AML-193 (cell line): ENCODE measurements at regions not wholly inside any gene's neighbourhood (a gene's known extent, or its start where the extent isn't known, plus 50 kb on each side); places are given as distances from the start of the nearest gene placed in this dataset.
"Not testable (repeated sequence)": the region's sequence is repeated elsewhere in the genome, so short reads cannot be mapped to it uniquely, and the experiment has no call there.

ENCODE experiments used
- DNase-seq, 2 experiments: peaks; one replicate each; lab custom pipeline; 2025; lab: John Stamatoyannopoulos, UW

DNA sequence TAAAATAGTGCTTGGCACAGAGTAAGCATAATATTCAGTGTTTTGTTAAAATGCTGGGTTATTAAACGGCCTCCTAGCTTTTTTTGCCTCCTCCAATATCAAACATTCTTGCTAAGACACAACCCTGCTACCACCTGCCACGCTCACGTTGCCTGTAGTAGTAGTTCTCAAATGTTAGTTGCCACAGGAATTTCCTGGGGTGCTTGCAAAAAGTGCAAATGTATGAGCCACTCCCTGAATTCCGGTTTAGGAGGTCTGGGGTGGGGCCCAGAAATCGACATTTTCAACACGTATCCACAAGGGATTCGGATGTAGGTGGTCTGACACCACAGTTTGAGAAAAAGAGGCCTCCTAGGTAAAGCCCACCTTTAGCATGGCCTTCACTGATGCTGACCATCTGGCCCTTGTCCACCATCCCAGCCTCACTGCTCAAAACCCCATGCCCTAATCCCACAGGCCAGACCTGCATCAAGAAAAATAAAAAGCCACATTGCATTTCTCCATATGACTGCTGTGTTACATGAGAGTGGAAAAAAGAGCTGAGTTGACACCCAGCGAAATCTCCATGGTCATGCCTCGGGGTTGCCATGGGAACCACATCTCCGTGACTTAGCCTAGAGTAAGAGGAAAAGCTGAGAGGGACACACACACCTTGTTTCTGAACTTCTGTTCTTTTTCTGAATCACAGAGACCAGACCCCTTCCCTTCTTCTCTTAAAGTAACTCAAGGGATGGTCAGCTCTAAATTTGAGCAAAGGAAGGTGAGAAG, 116.4 kb upstream of the HES1 start:
- DNase-seq = no peak

DNA sequence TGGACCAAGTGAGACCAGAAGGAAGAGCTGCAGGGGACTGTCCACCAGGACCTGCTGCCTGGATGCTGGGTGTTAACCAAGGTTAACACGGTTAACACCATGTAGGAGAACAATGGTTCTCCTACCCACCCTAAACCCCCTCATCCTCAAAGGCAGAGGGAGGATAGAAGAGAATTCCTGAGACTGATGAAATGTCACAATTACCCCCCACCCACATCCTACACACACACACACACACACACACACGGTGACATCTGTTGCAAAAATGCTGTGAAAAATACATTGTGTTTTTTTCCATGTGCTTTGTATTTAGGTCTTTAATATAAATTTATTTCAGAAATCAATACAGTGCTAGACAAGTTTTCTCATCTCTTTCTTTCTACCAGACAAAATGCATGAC, 113.9 kb upstream of the HES1 start:
- no peak for DNase-seq

DNA sequence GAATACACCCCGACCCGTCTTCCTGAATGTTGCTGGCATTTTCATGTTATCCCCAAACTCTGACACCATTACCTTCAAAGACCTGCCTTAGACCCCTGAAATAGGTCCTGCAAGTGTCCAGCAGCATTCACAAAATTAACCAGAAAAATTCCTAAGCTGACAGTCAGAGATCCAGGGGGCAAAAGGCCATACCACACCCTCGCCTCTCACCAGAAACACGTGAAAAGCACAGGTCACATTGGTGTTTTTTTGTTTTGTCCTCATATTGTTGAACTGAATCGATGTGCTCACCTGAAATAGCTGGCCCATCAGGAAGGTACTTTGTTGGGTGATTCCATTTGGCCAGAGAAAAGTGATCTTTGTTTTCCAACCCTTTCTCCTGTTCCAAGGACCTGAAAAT, 113.1 kb upstream of the HES1 start:
- no peak for DNase-seq

DNA sequence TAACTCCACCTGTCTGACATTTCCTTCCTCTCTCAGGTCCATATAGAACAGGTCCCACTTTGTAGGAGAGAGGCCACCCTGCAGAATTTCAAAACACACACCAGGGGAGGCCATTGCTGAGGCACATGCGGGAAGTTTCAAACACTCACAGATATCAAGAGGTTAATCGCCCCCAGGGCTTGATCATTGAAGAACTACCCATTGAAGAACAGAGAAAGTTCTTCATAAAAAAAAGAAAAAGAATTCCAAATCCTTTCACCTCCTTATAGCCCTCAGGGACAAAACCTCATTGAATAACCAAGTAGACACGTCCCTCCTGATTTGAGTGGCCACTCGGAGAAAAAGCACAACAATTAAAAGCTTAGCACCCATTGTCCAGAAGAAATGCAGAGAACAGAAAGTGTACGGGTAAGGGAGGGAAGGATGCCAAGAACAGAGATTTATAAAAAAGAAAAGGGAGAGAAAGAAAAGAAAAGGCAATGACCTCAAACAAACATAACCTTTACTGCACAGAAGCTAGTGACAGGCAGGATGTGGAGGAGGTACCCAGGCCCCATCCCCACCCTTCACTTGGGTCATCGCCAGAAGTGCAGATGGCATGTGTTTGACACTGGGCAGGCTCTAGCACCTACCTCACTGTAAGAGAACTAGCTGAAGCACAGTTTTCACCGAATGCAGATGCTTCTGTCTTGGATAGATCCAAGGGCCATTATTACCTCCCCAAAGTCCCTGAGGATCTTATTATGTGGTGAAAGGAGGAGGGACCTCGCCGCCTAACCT, 112.3 kb upstream of the HES1 start:
- no peak for DNase-seq

DNA sequence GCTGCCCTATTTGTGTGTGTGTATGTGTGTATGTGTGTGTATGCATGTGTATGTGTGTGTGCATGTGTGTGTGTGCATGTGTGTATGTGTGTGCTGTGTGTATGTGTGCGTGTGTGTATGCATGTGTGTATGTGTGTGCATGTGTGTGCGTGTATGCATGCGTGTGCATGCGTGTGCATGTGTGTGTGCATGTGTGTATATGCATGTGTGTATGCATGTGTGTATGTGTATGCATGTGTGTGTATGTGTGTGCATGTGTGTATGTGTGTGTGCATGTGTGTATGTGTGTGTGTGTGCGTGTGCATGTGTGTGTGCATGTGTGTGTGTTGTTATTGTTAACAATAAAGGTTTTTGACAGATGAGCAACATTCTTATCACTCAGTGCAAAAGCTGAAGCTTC, 110.8 kb upstream of the HES1 start:
- DNase-seq = no peak

DNA sequence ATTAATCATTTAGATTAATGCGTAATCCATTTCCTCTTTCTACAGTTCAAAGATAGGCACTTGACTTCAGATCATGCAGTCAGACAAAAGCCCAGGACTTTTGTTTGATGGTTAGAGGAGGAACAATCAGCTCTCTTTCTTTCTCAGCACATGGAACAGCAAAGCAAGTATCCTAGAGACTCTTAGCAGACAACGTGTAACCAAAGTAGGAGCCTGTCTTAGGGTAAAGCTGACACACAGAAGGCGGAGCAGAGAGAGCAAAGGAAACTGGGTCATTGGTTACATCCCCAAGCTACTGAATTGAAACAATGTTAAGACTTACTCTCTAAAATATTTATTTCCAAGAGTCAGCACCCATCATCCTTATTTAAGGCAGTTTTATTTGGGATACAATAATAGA, 110.0 kb upstream of the HES1 start:
- DNase-seq = no peak

DNA sequence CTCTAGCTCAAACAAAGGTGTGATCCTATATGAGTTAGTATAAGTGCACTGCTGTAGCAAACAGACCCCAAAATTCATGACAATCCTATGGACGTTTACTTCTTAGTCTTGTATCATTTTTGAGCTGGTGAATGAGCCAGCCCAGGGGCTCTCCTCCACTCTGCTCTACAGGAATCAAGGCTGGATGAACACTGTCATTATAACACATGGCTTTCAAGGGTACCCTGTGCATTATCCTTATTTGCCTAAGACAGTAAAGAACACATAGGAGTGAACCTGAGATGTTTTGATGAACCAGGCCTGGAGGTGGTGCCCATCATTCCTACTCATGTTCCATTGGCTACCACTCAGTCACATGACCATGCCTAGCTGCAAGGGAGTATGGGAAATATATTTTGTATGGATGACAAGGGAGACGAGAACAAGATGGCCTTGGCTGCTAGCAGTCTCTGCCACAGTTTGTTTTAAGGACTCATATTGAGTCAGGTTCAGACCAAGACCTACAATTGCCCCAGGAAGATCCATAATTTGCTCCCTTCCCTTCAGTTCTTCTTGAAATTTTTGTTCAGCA, 107.4 kb upstream of the HES1 start:
- no peak for DNase-seq

DNA sequence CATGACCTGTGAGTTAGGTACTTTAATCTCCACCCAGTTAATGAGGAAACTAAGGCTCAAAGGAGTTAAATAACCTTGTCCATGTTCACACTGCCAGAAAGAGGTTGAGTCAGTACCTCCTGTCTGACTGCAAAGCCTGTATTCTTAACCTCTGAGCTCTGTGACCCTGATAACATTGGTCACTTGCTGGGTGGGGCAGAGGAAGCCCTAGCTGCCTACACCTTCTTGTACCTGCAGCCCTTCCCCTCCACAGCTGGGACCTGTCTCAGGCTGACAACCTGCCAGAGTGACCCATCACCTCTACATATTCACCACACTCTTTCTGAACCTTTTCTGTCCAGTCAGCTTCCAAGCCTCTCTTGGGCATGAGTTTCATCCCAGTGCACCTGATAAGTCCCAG, 106.1 kb upstream of the HES1 start:
- DNase-seq = no peak

DNA sequence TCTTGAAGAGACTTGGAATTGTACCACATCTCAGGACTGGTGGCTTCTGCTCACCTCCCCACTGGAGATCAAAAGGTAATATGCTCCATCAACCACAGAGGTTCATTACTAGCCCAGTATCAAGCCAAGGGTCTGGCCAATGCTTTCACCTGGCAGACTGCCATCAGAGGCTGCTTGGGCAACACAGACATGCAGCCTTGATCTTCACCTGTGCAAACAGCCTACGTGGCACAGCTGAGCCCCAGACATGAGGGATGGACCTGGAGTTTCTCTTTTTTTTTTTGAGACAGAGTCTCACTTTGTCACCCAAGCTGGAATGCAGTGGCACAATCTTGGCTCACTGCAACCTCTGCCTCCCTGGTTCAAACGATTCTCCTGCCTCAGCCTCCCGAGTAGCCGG, 105.6 kb upstream of the HES1 start:
- DNase-seq = no peak

DNA sequence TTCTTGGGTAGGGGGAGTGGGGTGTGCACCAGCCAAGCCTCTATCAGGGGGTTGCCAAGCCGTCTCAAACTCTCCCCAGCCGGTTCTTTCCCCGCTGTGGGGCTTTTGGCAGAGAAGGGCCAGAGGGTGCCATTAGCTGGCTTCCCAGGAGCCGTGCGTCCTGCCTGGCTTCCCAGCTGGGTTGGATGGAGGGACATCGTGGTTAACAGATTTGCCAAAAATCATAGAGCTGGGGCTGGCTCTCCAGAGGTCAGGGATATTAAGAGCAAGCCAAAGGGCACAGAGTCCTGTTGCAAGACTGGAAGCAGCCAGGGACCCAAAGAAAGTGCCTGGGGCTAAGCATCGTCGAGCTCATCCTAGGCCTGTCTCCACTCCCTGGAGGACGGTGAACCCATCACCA, 104.6 kb upstream of the HES1 start:
- DNase-seq = no peak

DNA sequence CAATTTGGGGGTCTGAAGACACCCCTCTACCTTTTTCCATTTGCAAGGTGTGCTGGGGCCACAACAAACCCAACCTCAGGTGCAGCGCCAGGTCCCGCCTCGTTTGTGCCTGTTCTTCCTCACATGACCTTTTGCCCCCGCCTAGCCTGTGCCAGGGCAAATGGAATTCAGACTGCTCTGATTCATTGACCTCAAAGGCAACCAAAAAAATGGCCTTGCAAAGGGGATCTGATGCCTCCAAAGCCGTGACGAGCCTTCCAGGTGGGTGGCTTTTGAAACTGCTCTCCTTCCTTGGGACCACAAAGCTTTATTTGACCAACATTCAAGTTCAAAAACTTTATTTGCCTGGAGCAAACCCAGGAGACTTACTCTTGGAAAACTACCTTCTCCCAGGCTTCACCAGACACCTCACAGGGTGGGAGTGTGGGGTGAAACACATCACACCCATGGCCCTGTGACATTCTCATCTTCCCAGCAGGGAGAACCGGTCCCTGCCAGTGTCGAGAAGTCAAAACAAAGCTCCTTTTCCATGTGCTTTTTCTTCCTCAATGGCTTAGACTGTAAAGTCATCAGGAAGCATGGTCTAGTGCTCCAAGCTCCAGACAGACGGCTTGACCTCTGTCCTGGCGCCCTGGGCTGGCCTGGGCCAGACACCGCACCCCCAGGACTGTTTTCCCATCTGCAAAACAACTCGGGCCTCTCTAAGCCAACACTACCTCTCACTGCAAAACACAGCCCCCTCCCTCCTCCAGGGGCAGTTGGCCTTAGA, 103.9 kb upstream of the HES1 start:
- no peak for DNase-seq

DNA sequence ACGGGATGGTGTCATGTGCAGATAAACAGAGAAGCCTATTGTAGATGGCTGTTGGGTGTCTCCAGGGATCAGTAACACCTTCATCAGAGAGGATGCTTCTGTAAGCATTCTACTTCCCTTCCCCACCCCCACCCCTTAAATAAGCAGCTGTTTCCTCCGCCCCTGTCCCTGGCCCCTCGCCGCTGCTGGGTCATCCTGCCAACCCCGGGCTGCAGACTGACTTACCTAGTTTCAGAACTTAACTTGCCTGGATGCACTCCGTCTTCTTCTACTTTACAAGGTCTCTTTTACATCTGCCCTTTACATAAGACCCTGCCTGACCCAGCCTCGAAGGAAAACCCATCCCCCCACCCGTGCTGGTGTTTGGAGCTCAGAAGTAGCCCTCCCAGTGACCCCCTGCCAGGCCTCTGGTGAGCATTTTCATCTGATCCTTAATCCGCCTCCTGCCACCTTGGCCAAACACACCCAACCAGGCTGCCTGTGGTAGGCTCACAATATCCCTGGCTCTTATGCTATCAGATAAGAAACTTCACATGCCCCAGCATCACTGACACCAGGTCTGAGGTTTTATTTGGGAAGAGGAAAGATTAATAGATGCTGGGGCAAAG, 103.0 kb upstream of the HES1 start:
- DNase-seq = no peak

DNA sequence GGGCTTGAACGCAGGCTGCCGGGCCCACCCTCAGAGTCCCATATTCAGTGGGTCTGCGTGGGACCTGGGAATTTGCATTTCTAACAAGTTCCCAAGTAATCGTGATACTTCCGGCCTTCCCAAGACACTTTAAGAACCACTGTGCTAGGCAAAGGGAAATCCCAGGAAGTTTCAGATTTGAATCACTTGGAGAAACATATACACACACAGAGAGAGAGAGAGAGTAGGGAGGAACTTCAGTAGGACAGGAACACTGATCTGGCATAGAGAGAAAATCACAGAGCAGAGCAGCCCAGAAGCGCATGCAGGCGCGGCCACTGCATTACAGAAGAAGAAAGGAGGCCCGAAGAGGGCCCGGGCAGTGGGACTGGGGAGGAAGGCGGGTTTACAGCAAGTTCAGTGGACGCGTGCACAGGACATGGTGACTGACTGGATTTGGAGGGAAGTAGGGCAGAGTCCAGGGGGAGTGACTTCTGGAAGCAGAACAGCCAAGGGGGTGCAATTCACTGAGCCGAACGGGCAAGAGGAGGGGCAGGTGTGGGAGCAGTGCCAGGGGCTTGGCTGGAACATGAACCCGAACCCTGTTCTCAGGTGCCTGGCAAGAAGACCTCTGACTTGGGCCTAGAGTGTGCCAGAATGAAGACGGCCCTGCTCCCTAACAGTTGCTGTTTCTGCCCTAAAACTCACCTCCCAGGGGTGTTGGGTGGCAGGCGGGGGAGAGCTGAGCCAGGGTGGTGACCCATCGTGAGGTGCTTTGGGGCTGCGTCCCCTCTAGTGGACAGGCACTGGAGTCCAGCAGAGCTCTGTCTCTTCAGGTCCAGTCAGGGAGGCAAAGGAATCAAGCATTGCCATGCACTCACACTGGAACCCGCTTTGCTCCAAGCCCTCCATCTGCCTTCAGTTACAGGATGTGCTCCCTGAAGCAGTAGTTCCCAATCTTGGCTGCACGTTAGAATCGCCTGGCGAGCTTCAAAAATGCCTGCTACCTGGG, 101.3 kb upstream of the HES1 start:
- no peak for DNase-seq

DNA sequence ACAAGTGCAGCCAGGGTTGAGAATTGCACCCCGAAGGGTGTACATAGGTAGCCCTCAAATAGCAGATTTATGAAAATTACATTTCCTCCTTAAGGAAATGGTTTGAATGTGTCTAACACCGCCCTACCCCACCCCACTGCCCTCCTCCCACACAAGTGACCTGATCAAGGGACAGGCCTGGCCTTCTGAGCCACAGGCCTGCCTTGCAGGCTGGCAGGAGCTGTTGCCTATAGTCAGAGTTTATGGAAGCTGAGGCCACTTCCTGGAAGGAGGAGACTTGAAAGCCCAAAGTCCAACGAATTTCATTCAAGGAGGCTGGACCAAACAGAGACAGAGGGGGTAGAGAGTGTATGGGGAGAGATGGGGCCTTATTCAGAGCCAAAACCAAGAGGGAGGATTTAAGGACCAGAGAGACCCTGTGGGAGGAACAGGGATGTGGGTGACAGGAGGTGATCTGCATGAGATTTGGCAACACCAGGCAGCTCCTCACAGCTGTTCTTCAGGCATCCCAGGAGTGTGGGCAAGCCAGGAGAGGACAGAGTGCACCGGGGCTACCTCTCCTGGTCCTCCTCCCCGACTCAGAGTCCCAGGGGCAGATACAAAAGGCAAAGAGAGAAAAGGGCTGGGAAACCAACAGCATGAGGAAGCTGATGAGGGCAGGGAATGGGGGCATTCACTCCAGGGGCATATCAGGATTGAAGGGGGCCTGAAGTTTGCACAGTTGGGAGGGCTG, 100.4 kb upstream of the HES1 start:
- no peak for DNase-seq

DNA sequence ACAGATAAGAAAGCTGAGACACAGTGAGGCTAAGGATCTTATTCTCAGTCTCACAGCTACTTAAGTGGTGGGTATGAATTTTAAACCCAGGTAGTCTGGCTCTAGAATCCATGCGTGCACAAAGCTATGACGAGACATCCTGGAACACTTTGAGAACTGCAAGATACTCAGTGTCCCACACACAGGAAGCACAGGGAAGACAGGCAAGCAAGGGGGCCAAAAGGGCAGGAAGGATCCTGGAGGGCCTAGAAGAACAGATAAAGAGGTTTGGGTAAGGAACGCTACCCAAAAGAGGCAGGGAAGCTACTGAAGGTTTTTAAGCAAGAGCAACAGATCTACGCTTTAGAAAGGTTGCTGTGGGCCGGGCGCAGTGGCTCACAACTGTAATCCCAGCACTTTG, 99.1 kb upstream of the HES1 start:
- no peak for DNase-seq

DNA sequence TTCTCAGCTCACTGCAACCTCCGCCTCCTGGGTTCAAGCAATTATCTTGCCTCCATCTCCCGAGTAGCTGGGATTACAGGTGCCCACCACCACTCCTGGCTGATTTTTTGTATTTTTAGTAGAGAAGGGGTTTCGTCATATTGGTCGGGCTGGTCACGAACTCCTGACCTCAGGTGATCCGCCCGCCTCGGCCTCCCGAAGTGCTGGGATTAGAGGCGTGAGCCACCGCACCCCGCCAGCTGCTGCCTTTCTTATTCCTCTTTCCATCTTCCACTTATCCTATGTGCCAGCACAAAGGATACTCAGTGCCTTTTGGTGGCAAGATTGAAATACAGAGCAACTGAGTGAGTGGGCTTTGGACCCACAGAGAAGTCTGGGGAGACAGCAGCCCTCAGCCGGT, 97.6 kb upstream of the HES1 start:
- not testable (repeated sequence) for DNase-seq

DNA sequence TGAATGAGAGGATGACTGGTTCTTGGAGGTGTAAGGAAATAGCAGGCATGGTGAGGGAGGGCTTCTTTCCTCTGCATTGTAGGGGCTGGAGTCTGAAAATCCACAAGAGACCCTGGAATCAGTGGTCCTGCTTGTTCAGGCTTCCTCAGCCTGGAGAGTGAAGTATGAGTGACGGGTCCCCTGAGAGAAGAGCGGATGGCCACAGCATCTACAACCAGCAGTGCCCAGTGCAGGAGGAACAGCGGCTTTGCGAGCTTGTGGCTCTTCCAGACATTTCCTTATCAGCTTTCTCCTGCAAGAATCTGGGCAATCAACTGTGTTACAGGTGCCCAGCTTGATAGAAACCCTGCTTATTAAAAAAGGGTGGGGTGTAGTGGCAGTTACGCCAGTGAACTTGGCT, 97.0 kb upstream of the HES1 start:
- DNase-seq = no peak

DNA sequence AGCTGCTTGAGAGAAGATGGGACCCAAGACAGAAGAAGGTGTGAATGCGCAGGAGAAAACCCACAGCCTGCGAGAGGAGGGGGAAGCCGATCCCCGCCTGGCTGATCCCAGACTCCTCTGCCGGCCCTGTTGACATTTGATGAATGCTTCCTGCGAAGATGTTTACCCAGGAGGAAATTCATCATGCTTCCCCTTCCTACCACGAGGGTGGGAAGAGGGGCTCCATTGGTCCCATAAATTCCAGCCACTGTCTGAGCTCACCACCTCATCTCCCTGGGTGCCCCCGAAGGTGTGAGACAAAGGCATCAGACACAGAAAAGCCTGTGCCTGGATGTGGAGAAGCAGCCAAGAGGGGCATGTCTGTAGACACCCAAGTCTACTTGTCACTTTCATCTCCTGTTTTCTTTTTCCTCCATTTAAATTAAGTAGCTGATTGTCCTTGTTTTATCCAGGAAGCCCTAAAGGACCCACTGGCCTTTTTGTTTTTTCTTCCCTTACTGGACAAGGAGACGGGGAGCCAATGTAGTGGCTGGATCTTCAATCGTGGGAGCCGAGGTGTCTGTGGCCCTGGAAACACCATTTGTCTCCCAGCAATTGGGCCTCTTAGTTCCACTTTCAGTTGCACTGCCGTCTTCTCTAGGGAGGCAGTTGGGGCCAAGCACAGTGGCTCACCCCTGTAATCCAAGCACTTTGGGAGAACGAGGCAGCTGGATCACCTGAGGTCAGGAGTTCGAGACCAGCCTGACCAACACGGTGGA, 95.3 kb upstream of the HES1 start:
- DNase-seq = no peak

DNA sequence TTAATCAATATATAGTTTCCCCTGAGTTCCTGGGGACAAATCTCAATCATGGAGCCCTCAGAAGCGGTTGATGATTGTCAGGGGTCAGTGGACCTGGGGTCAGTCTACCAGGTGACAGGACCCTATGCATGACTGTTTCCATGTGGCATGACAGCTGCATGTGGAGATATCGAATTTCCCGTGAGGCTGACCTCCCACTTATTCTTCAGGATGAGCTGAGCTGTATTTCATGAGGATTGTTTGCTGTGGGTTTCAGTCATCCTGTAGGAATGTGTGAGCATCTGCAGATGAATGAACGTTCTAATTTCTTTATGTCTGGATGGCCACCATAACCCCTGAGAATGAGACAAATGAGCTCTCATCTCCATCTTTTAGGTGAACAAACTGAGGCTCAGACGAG, 93.0 kb upstream of the HES1 start:
- DNase-seq = no peak

DNA sequence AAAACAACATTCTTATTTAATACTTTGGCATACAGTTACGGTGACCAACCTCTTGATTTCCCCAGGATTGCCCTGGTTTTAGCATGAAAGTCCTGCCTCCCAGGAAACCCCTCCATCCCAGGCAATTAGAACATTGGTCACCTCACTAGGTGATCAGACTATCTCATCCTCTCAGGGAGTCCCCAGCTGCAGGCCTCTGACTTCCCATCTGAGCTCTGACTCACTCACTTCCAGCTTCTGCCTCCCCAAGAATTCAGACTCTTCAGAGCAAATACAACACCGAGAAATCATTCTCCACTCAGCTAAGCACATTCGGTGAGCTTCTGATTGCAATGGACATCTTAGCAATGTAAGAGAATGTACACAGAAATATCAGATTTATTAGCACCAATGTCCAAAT, 92.4 kb upstream of the HES1 start:
- no peak for DNase-seq
